GM19452 (cell line): ENCODE measurements at regions not wholly inside any gene's neighbourhood (a gene's known extent, or its start where the extent isn't known, plus 50 kb on each side); places are given as distances from the start of the nearest gene placed in this dataset.

Source experiments
- ATAC-seq: cut with Tn5 transposase; IDR thresholded peaks from one replicate; pipeline ENCODE4 v1.9.1; 2021; ENCODE audit not compliant: unreplicated experiment

GRCh38 chr7:159269745-159270144 is 125.1 kb upstream of the VIPR2 start:
- no peak for ATAC-seq

GRCh38 chr7:159263430-159263829 is 118.8 kb upstream of the VIPR2 start:
- ATAC-seq: no peak

GRCh38 chr7:159253657-159254056 is 109.0 kb upstream of the VIPR2 start:
- no peak for ATAC-seq

GRCh38 chr7:159250471-159250870 is 105.8 kb upstream of the VIPR2 start:
- no peak for ATAC-seq

GRCh38 chr7:159249671-159250070 is 105.0 kb upstream of the VIPR2 start:
- ATAC-seq: no peak

- no peak for ATAC-seq
Observed at GRCh38 chr7:159247910-159248309, 103.2 kb upstream of the VIPR2 start.

GRCh38 chr7:159246702-159247480 is 102.2 kb upstream of the VIPR2 start:
- no peak for ATAC-seq

- no peak for ATAC-seq
Observed at GRCh38 chr7:159240962-159241361, 96.3 kb upstream of the VIPR2 start.

- ATAC-seq: no peak
Observed at GRCh38 chr7:159239028-159239427, 94.4 kb upstream of the VIPR2 start.

GRCh38 chr7:159238541-159238940 is 93.9 kb upstream of the VIPR2 start:
- ATAC-seq: no peak

GRCh38 chr7:159237022-159237653 is 92.5 kb upstream of the VIPR2 start:
- no peak for ATAC-seq

- ATAC-seq: no peak
Observed at GRCh38 chr7:159231017-159231416, 86.3 kb upstream of the VIPR2 start.

- ATAC-seq: no peak
Observed at GRCh38 chr7:159229683-159230475, 85.2 kb upstream of the VIPR2 start.

GRCh38 chr7:159227433-159227832 is 82.8 kb upstream of the VIPR2 start:
- ATAC-seq: no peak

- ATAC-seq: no peak
Observed at GRCh38 chr7:159226011-159226702, 81.5 kb upstream of the VIPR2 start.

- ATAC-seq: no peak
Observed at GRCh38 chr7:159218607-159219006, 73.9 kb upstream of the VIPR2 start.

- ATAC-seq: no peak
Observed at GRCh38 chr7:159218170-159218569, 73.5 kb upstream of the VIPR2 start.

- no peak for ATAC-seq
Observed at GRCh38 chr7:159215076-159215475, 70.4 kb upstream of the VIPR2 start.

- no peak for ATAC-seq
Observed at GRCh38 chr7:159213253-159213652, 68.6 kb upstream of the VIPR2 start.

GRCh38 chr7:159212226-159212625 is 67.6 kb upstream of the VIPR2 start:
- ATAC-seq: no peak

GRCh38 chr7:159211540-159212182 is 67.0 kb upstream of the VIPR2 start:
- ATAC-seq: no peak
